HUES6 (cell line): ENCODE measurements at regions not wholly inside any gene's neighbourhood (a gene's known extent, or its start where the extent isn't known, plus 50 kb on each side); places are given as distances from the start of the nearest gene placed in this dataset.

Experiments
- H3K27ac ChIP-seq: 2 replicates; pipeline ENCODE4 v1.7.0; 2013; ENCODE audit warnings: low read depth, mild to moderate bottlenecking, low read length, inconsistent platforms
- H3K27me3 ChIP-seq: 2 replicates; pipeline ENCODE4 v1.6.1; 2013; ENCODE audit warnings: low read length; ENCODE audit not compliant: control insufficient read depth, insufficient read depth
- H3K36me3 ChIP-seq: 2 replicates; pipeline ENCODE4 v1.6.1; 2013; ENCODE audit warnings: low read length; ENCODE audit not compliant: control insufficient read depth, insufficient read depth
- H3K4me1 ChIP-seq: 2 replicates; pipeline ENCODE4 v1.6.1; 2013; ENCODE audit warnings: low read length; ENCODE audit not compliant: control insufficient read depth, insufficient read depth
- H3K4me3 ChIP-seq: 2 replicates; pipeline ENCODE4 v1.5.1; 2013; ENCODE audit warnings: low read depth, low read length
- H3K9ac ChIP-seq: one replicate; pipeline ENCODE4 v1.6.1; 2013; ENCODE audit warnings: mild to moderate bottlenecking, low read length
- H3K9me3 ChIP-seq: 2 replicates; pipeline ENCODE4 v1.6.1; 2013; ENCODE audit warnings: low read depth, low read length; ENCODE audit not compliant: control insufficient read depth, insufficient read depth

DNA sequence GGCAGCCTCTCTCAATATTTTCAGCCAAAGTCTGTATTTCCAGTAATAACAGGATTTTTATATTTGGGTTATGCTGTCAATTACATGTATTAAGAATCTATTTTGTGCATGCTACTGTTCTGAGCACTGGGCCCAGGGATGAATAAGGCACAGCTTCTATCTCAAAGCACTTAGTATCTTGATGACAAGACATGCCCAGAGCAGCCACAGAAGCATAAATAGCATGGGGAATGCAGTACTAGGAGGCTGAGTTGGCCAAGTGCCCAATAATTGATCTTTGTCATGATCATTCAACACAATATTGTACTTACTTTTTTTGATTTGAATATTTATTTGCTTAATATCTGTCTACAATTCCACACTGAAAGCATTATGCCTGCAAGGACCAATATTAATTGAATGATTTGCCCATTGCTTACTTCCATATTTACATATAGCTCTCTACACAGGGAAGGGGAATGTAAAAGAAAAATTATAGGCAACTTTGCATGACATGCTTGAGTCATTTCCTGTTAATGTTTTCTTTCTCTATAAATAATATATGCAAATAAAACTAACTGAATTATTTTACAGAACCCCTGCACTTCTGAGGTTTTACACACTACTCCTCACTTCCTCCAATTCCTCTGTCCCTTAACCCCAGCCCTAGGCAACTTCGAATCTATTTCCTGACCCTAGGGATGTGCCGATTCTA, 298.9 kb upstream of the BMP2 start:
- Histone ChIP-seq H3K9ac (no peak overlapping the region), H3K36me3 (no peaks in the 10 kb centered on the region), H3K27me3 (no peaks in the 10 kb centered on the region), H3K4me3 (no peak overlapping the region), H3K4me1 (no peaks in the 10 kb centered on the region), H3K27ac (no peak overlapping the region), H3K9me3 (no peaks in the 10 kb centered on the region)

DNA sequence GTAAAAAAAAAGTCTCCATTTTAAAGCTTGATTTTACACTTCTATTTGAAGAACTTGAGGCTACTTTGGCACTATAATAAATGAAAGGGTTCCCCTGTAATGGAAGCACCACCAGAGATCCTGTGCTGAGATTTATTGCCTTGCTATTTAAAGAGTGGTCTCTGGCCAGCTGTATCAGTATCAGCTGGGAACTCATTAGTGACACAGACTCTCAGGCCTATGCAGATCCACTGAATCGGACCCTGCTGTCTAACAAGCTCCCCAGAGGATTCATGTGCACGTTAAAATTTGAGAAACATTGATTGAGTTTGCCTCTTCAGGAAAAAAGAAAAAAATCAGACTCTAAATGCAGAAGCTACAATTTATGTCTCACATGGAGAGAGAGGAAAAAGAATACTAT, 299.9 kb upstream of the BMP2 start:
- Histone ChIP-seq H3K9ac (no peak overlapping the region), H3K27ac (no peak overlapping the region), H3K9me3 (no peaks in the 10 kb centered on the region), H3K4me3 (no peak overlapping the region), H3K36me3 (no peaks in the 10 kb centered on the region), H3K27me3 (no peaks in the 10 kb centered on the region), H3K4me1 (no peaks in the 10 kb centered on the region)

GRCh38 chr20:6466075-6466810, 301.2 kb upstream of the BMP2 start:
- H3K9me3 ChIP-seq, result no peaks in the 10 kb centered on the region
- H3K4me1 ChIP-seq, result no peaks in the 10 kb centered on the region
- no peak overlapping the region for H3K9ac ChIP-seq
- H3K4me3 ChIP-seq, result no peak overlapping the region
- no peaks in the 10 kb centered on the region for H3K27me3 ChIP-seq
- H3K36me3 ChIP-seq, result no peaks in the 10 kb centered on the region
- H3K27ac ChIP-seq, result no peak overlapping the region

GRCh38 chr20:6450841-6451240, 316.6 kb upstream of the BMP2 start:
- Histone ChIP-seq H3K27me3 (no peaks in the 10 kb centered on the region), H3K4me1 (no peaks in the 10 kb centered on the region), H3K4me3 (no peak overlapping the region), H3K9me3 (no peaks in the 10 kb centered on the region), H3K27ac (no peak overlapping the region), H3K9ac (no peak overlapping the region), H3K36me3 (no peaks in the 10 kb centered on the region)

- Histone ChIP-seq H3K9ac (no peak overlapping the region), H3K27me3 (no peaks in the 10 kb centered on the region), H3K9me3 (no peaks in the 10 kb centered on the region), H3K4me1 (no peaks in the 10 kb centered on the region), H3K4me3 (no peak overlapping the region), H3K36me3 (no peaks in the 10 kb centered on the region), H3K27ac (no peak overlapping the region)
These were observed 317.6 kb upstream of the FERMT1 start for GRCh38 chr20:6440443-6440799.

- Histone ChIP-seq H3K9me3 (no peaks in the 10 kb centered on the region), H3K4me1 (no peaks in the 10 kb centered on the region), H3K36me3 (no peaks in the 10 kb centered on the region), H3K27me3 (no peaks in the 10 kb centered on the region), H3K27ac (no peak overlapping the region), H3K9ac (no peak overlapping the region), H3K4me3 (no peak overlapping the region)
These were observed 317.1 kb upstream of the FERMT1 start for GRCh38 chr20:6439737-6440442.

DNA sequence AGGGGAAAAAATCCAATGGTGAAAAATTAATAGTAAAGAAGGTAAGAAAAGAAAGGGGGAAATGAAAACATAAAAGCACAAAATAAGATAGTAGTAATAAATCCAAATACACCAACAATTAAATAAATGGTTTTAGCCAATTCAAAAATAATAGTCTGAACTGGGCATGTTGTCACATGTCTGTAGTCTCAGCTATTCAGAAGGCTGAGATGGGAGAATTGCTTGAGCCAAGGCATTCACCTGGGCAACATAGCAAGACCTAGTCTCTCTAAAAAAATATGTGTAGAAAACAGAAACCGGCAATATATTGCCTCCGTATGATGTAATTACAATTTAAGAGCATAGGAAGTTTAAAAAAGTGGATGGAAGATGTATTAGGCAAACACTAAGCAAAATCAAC, 311.3 kb upstream of the FERMT1 start:
- Histone ChIP-seq H3K9ac (no peak overlapping the region), H3K27me3 (no peaks in the 10 kb centered on the region), H3K36me3 (no peaks in the 10 kb centered on the region), H3K4me3 (no peak overlapping the region), H3K27ac (no peak overlapping the region), H3K4me1 (no peaks in the 10 kb centered on the region), H3K9me3 (peaks cover 6% of the 10 kb centered on the region; the same call in 1 of the 2 replicates)

- H3K9ac ChIP-seq, result no peak overlapping the region
- H3K4me1 ChIP-seq, result no peaks in the 10 kb centered on the region
- peaks cover 6% of the 10 kb centered on the region; the same call in 1 of the 2 replicates for H3K9me3 ChIP-seq
- H3K36me3 ChIP-seq, result no peaks in the 10 kb centered on the region
- H3K4me3 ChIP-seq, result no peak overlapping the region
- H3K27ac ChIP-seq, result no peak overlapping the region
- H3K27me3 ChIP-seq, result no peaks in the 10 kb centered on the region
These were observed 307.6 kb upstream of the FERMT1 start for GRCh38 chr20:6430381-6430780.

DNA sequence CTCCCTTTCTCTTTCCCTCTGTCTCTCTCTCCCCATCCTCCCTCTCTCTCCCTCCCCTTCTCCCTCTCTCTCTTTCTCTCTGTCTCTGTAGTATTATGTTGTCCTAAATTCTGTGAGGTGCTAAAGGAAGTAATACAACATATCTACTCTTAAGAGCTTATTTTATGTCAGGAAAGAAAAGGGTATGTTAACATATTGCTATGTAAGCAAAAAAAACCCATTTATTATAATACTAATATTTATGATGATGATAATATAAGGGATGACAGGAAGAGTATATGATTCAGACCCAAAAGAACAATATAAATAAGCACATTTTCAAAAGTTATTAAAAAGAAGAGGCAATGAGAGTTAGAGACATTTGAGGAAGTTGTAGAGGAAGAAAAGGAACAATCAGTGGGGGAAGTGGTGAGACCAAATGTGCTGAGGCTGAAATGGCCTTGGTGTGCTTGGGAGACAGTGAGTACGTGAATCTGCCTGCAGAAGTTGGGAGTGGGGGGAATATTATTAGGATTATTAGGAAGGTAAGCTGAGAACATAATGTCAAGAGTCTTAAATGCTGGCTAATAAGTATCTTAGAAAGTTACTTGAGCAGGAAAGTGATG, 303.6 kb upstream of the FERMT1 start:
- peaks cover 6% of the 10 kb centered on the region; the same call in 1 of the 2 replicates for H3K9me3 ChIP-seq
- H3K9ac ChIP-seq, result no peak overlapping the region
- H3K4me3 ChIP-seq, result no peak overlapping the region
- H3K36me3 ChIP-seq, result no peaks in the 10 kb centered on the region
- no peaks in the 10 kb centered on the region for H3K4me1 ChIP-seq
- H3K27me3 ChIP-seq, result no peaks in the 10 kb centered on the region
- H3K27ac ChIP-seq, result no peak overlapping the region

- Histone ChIP-seq H3K4me1 (peaks cover 20% of the 10 kb centered on the region), H3K27me3 (no peaks in the 10 kb centered on the region), H3K9ac (no peak overlapping the region), H3K9me3 (no peaks in the 10 kb centered on the region), H3K27ac (no peak overlapping the region), H3K36me3 (no peaks in the 10 kb centered on the region), H3K4me3 (no peak overlapping the region)
These were observed 298.8 kb upstream of the FERMT1 start for GRCh38 chr20:6421321-6422248.
